ENCODE measurements at regions not wholly inside any gene's neighbourhood (a gene's known extent, or its start where the extent isn't known, plus 50 kb on each side); places are given as distances from the start of the nearest gene placed in this dataset.

DNA sequence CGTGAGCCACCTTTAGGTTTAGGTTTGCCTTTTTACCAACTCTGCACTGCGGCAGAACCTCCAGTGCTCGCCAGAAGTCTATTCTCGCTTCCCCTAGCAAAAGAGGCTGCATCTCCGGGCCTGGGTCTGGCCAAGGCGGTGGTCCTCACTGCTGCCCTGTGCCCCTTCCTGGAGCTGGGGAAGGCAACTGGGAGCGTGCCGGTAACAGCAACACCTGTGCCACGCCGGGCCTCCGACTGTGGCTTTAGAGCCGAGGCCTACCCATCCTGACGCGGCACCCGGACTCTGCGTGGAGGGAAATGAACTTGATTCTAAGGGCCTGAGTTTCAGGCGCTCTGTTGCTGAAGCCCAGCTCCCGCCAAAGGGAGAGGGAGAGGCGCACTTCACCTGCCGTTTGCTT, 82.4 kb upstream of the SPATA31C2 start:
- no peak overlapping the region for H3K27ac ChIP-seq
- no peak for DNase-seq (ENCODE audit: low spot score)
- TF ChIP-seq, protein P1, sequence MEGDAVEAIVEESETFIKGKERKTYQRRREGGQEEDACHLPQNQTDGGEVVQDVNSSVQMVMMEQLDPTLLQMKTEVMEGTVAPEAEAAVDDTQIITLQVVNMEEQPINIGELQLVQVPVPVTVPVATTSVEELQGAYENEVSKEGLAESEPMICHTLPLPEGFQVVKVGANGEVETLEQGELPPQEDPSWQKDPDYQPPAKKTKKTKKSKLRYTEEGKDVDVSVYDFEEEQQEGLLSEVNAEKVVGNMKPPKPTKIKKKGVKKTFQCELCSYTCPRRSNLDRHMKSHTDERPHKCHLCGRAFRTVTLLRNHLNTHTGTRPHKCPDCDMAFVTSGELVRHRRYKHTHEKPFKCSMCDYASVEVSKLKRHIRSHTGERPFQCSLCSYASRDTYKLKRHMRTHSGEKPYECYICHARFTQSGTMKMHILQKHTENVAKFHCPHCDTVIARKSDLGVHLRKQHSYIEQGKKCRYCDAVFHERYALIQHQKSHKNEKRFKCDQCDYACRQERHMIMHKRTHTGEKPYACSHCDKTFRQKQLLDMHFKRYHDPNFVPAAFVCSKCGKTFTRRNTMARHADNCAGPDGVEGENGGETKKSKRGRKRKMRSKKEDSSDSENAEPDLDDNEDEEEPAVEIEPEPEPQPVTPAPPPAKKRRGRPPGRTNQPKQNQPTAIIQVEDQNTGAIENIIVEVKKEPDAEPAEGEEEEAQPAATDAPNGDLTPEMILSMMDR (conservative IDR thresholded peaks at IDR 0.05; ENCODE audit: low read depth), result no peak
- POLR2A ChIA-PET (ENCODE audit: low non-redundant PET), result no interaction called here
- CTCF ChIA-PET, result interaction anchor here (0.7 kb wide), 1 partner anchor 228 kb away, joined by 3 read pairs; no protein-coding TSS in a partner anchor

DNA sequence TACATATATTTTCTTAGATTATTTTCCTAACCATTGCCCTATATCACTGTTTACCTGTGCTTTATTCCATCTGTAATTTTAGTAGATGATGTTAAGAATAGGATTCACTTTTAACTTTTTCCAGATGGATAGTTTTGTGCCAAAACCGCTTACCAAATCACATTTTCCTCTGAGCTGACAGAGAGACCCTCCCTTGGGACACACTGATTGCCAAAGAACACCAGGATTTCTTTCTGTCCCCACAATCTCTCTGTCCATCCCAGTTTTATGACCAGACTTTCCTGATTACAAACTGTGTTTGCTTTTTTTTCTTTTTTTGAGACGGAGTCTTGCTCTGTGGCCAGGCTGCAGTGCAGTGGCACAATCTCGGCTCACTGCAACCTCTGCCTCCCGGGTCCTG, 81.3 kb upstream of the SPATA31C2 start:
- ChIA-PET CTCF (no interaction called here), POLR2A (ENCODE audit: low non-redundant PET) (no interaction called here)
- DNase-seq (ENCODE audit: low spot score), result no peak
- TF ChIP-seq, protein P1 (conservative IDR thresholded peaks at IDR 0.05; ENCODE audit: low read depth), result no peak
- H3K27ac ChIP-seq, result no peak overlapping the region

DNA sequence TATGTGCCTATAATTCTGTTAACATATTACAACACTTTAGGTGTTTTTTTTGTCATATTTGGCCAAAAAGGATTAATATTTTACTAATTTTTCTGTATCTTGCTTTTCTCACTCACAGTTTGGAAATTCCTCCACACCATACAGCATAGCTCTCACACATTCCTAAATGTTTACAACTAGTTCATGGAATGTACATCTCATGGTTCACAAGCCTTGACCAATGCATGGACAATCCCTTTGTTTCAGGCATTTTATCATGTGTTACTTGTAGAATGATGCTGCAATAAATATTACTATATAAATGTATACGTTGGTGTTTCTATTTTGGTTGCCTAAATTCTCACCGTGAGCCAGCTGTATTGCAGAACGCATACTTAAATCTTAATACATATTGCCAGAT, 80.5 kb upstream of the SPATA31C2 start:
- CTCF ChIA-PET, result no interaction called here

DNA sequence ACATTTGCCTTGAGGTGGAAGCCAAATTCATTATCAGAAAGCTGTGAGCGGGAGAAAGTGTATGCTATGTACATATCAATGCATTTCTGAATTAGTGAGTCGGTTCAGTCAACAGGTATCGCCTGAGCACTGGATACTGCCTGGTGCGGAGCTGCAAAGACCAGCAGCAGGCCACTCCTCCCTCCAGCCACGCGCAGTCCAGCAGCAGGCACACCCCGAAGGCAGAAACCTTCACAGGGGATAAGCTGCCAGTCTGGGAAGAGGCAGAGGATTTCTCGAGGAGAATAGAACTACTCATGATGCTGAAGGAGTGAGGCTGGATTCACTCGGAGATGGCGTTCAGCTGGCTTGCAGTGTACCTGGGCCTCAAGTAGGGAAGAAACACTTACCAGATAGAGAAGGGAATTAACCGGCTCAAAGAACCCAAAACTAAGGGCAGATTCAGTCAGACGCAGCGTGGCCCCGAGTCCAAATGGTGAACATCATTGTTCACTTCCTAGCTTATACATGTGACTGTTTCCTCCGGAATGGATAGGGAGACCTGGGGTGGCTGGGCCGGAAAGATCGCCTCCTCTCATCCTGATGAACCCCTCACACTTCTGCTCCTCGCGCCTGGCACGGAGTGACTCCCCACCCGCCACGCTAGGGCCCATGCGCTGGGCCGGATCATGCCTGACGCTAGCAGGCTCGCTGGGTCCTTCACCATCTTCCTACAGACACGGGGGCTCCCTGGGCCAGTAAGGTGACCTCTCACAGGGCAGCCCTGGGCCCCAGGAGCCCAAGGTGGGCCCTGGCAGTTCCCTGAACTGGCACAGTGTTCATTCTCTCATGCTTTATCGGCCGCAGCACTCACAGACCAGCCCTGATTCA, 78.1 kb upstream of the SPATA31C2 start:
- no peak for DNase-seq (ENCODE audit: low spot score)
- CTCF ChIA-PET, result no interaction called here
- POLR2A ChIA-PET (ENCODE audit: low non-redundant PET), result no interaction called here
- TF ChIP-seq, protein P1 (conservative IDR thresholded peaks at IDR 0.05; ENCODE audit: low read depth), result no peak
- no peak overlapping the region for H3K27ac ChIP-seq

More for the DNA sequence above, 80.5 kb upstream of the SPATA31C2 start:
- TF ChIP-seq, protein P1 (conservative IDR thresholded peaks at IDR 0.05; ENCODE audit: low read depth), result no peak
- POLR2A ChIA-PET (ENCODE audit: low non-redundant PET), result no interaction called here
- no peak overlapping the region for H3K27ac ChIP-seq
- no peak for DNase-seq (ENCODE audit: low spot score)

DNA sequence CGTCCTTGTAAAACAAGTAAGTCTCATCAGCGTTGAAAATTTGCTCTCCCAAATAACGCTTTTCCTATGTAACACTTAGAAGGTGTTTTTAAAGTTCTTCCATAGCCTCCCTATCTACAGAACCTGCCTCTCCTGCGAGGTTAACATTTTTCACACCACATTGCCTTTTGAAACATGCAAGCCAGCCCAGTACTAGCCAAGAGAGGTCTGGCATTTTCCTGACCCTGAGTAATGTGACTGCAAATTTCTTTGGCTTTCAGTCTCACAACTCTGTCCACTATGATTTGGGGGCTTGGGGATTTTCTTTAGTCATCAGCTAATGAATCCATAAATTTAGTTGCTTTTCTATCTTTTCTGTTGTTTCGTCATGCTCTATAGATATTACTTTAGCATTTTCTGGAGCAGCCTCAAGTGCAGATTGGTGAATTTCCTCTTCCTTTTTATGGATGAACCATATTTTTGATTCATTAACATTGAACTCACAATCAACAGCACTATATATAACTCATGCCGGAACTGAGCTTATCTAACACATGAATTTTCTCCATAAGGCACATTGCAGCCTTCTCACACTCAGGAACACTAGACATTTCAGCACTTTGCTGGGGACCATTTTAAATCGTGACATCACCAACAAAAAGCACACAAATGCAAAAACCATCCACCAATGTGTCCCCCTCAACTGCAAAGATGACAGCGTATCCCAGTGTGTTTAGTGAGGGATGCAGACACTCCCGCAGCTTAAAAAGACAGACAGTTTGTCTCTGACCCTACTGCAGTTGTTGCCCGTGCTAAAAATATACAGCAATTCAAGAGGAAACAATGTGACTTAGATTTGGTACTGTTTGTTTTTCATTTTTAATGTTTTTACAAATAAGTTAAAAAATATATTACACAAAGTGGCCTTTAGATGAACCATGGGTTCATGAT, 77.2 kb upstream of the SPATA31C2 start:
- CTCF ChIA-PET, result interaction anchor here (0.7 kb wide), 1 partner anchor 48 kb away, joined by 3 read pairs; no protein-coding TSS in a partner anchor
- POLR2A ChIA-PET (ENCODE audit: low non-redundant PET), result no interaction called here
- no peak for DNase-seq (ENCODE audit: low spot score)
- TF ChIP-seq, protein P1 (conservative IDR thresholded peaks at IDR 0.05; ENCODE audit: low read depth), result no peak
- no peak overlapping the region for H3K27ac ChIP-seq

DNA sequence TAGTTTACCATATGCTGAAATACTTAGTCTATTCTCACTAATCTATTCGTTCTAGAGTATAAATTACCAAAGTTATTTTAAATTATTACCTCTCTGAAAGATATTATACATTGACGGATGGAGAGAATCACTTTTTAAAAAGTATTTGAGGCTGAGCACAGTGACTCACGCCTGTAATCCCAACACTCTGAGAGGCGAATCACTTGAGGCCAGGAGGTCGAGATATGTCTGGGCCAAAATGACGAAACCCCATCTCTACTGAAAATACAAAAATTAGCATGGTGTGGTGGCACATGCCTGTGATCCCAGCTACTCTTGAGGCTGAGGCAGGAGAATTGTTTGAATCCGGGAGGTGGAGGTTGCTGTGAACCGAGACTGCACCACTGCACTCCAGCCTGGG, 64.0 kb upstream of the SPATA31C2 start:
- TF ChIP-seq, protein P1 (conservative IDR thresholded peaks at IDR 0.05; ENCODE audit: low read depth), result no peak
- ChIA-PET POLR2A (ENCODE audit: low non-redundant PET) (no interaction called here), CTCF (no interaction called here)
- no peak for DNase-seq (ENCODE audit: low spot score)
- no peak overlapping the region for H3K27ac ChIP-seq

All from RWPE1 (cell line).